KMS-11 (cell line): ENCODE measurements at regions not wholly inside any gene's neighbourhood (a gene's known extent, or its start where the extent isn't known, plus 50 kb on each side); places are given as distances from the start of the nearest gene placed in this dataset.

Source experiments
- H2AFZ ChIP-seq: fragments of 200-600 bp; sonication (generic); 2 replicates; pipeline ENCODE4 v1.6.1; 2016; ENCODE audit warnings: antibody characterized with exemption, mixed run types, low read depth
- H3K27ac ChIP-seq: fragments of 200-600 bp; sonication (generic); 2 replicates; pipeline ENCODE4 v1.6.1; 2016; ENCODE audit warnings: mild to moderate bottlenecking, mixed run types
- H3K27me3 ChIP-seq: fragments of 200-600 bp; sonication (generic); 2 replicates; pipeline ENCODE4 v1.6.1; 2017; ENCODE audit warnings: mild to moderate bottlenecking, low read depth, mixed run types, moderate library complexity; ENCODE audit not compliant: insufficient read depth
- H3K36me3 ChIP-seq: fragments of 200-600 bp; sonication (generic); 2 replicates; pipeline ENCODE4 v1.6.1; 2017; ENCODE audit warnings: mild to moderate bottlenecking, mixed run types; ENCODE audit not compliant: insufficient read depth
- H3K4me1 ChIP-seq: fragments of 200-600 bp; sonication (generic); 2 replicates; pipeline ENCODE4 v1.6.1; 2016; ENCODE audit warnings: mild to moderate bottlenecking, low read depth, mixed run types; ENCODE audit not compliant: poor library complexity, severe bottlenecking
- H3K4me2 ChIP-seq: fragments of 200-600 bp; sonication (generic); 2 replicates; pipeline ENCODE4 v1.7.0; 2016; ENCODE audit warnings: mild to moderate bottlenecking, mixed run types
- H3K4me3 ChIP-seq: fragments of 200-600 bp; sonication (generic); IDR thresholded peaks from 2 replicates; pipeline ENCODE4 v1.6.1; 2017; ENCODE audit warnings: low read depth, low read length, mixed read lengths; ENCODE audit not compliant: insufficient read depth
- H3K79me2 ChIP-seq: fragments of 200-600 bp; sonication (generic); 2 replicates; pipeline ENCODE4 v1.6.1; 2016; ENCODE audit warnings: low read depth, mixed run types; ENCODE audit not compliant: insufficient read depth
- H3K9ac ChIP-seq: fragments of 200-600 bp; sonication (generic); 2 replicates; pipeline ENCODE4 v1.6.1; 2016; ENCODE audit warnings: mild to moderate bottlenecking, mixed run types
- H4K20me1 ChIP-seq: fragments of 200-600 bp; sonication (generic); 2 replicates; pipeline ENCODE4 v1.6.1; 2016; ENCODE audit warnings: mild to moderate bottlenecking, mixed run types; ENCODE audit not compliant: insufficient read depth
- CTCF ChIP-seq: fragments of 200-600 bp; sonication (generic); conservative IDR thresholded peaks from 2 replicates; pipeline ENCODE4 v1.6.1; 2017; ENCODE audit warnings: low read depth, mild to moderate bottlenecking, antibody characterized with exemption, low read length, moderate library complexity, mixed read lengths

- TF ChIP-seq CTCF, result no peak
These were observed 488.8 kb upstream of the POU3F4 start for GRCh38 chrX:83019258-83019657.

GRCh38 chrX:83022020-83022419 is 486.1 kb upstream of the POU3F4 start:
- no peak for TF ChIP-seq CTCF
- Histone ChIP-seq H4K20me1 (no peaks in the 10 kb centered on the region), H3K27ac (no peak overlapping the region), H3K4me3 (no peak overlapping the region), H3K4me2 (peak overlapping the region; percentile 39; the same call in 1 of the 2 replicates), H3K4me1 (peaks cover 29% of the 10 kb centered on the region), H3K9ac (no peak overlapping the region), H3K36me3 (no peaks in the 10 kb centered on the region), H3K79me2 (no peaks in the 10 kb centered on the region), H3K27me3 (no peaks in the 10 kb centered on the region), H2AFZ (no peak overlapping the region; the same call in 1 of the 2 replicates)

More at GRCh38 chrX:83019258-83019657, 488.8 kb upstream of the POU3F4 start:
- no peak overlapping the region for H3K27ac ChIP-seq
- no peaks in the 10 kb centered on the region for H3K36me3 ChIP-seq
- no peak overlapping the region for H3K4me2 ChIP-seq
- no peak overlapping the region for H3K4me3 ChIP-seq
- H3K4me1 ChIP-seq, result peaks cover 29% of the 10 kb centered on the region
- H2AFZ ChIP-seq, result no peak overlapping the region
- H3K9ac ChIP-seq, result no peak overlapping the region
- H3K79me2 ChIP-seq, result no peaks in the 10 kb centered on the region
- no peaks in the 10 kb centered on the region for H3K27me3 ChIP-seq
- H4K20me1 ChIP-seq, result no peaks in the 10 kb centered on the region
